Breast epithelium (tissue), 3 donors: ENCODE measurements at regions not wholly inside any gene's neighbourhood (a gene's known extent, or its start where the extent isn't known, plus 50 kb on each side); places are given as distances from the start of the nearest gene placed in this dataset.

ENCODE experiments used
- POLR2A ChIP-seq: fragments of 450-650 bp; IDR thresholded peaks from one replicate; pipeline ENCODE4 v1.6.1; 2016; ENCODE audit warnings: antibody characterized with exemption, mild to moderate bottlenecking, moderate library complexity
- POLR2AphosphoS5 ChIP-seq, 3 donors: sonication (generic); formaldehyde crosslinking; IDR thresholded peaks; one replicate each; pipeline ENCODE4 v1.6.1; 2017; ENCODE audit warnings: antibody characterized with exemption in 3 of 3
- TF ChIP-seq, protein P1 (sequence below), 3 donors: fragments of 450-650 bp; IDR thresholded peaks; one replicate each; pipeline ENCODE4 v1.5.1; 2016 to 2017; ENCODE audit warnings: antibody characterized with exemption in 3 of 3, mild to moderate bottlenecking in 3 of 3, moderate library complexity in 3 of 3

DNA sequence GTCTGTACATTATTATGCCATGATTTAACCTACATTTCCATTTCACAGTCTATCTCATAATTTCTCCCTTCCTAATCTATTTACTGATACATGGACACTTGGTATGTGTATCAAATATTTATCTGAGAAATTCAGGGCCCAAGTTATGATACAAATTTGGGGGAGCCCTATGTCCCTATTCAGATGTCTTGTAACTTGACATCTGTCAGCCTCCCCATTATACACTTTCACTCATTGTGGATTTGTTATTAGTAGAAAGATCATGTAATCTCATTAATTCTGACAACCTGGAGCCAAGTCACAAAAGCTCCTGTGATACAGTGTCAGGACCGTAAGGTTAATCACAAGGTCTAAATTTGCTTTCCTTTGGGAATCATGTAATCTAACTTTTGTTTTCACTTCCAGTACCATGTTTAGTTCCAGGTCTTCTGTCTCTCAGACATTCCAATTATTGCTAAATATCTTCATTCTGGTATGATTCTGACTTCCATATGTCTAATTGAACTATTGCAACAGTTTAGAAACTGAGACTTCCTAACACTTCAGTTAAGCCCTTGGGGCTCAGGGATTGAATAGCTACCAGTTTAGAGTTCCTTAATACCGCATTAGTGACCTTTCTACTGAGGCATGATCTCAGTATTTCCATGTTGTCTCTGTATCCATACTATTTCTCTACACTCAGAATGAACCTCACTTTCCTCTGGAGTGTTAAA lies 182.9 kb upstream of the NUDT12 start:
- TF ChIP-seq, protein P1, sequence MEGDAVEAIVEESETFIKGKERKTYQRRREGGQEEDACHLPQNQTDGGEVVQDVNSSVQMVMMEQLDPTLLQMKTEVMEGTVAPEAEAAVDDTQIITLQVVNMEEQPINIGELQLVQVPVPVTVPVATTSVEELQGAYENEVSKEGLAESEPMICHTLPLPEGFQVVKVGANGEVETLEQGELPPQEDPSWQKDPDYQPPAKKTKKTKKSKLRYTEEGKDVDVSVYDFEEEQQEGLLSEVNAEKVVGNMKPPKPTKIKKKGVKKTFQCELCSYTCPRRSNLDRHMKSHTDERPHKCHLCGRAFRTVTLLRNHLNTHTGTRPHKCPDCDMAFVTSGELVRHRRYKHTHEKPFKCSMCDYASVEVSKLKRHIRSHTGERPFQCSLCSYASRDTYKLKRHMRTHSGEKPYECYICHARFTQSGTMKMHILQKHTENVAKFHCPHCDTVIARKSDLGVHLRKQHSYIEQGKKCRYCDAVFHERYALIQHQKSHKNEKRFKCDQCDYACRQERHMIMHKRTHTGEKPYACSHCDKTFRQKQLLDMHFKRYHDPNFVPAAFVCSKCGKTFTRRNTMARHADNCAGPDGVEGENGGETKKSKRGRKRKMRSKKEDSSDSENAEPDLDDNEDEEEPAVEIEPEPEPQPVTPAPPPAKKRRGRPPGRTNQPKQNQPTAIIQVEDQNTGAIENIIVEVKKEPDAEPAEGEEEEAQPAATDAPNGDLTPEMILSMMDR (IDR thresholded peaks at IDR 0.05), result no peak
- TF ChIP-seq POLR2AphosphoS5 (IDR thresholded peaks at IDR 0.05), result no peak
- TF ChIP-seq POLR2A, result no peak
